ENCODE measurements at regions not wholly inside any gene's neighbourhood (a gene's known extent, or its start where the extent isn't known, plus 50 kb on each side); places are given as distances from the start of the nearest gene placed in this dataset.

- TF ChIP-seq CTCF (IDR thresholded peaks at IDR 0.05; ENCODE audit: low read depth, low read length, poor library complexity, severe bottlenecking) (no peak), EZH2phosphoT487 (IDR thresholded peaks at IDR 0.05; ENCODE audit: borderline replicate concordance, low read length) (no peak)
These were observed 429.0 kb upstream of the GRM3 start for GRCh38 chr7:86214734-86215133.
